Liver (tissue), 8 donors: ENCODE measurements at regions not wholly inside any gene's neighbourhood (a gene's known extent, or its start where the extent isn't known, plus 50 kb on each side); places are given as distances from the start of the nearest gene placed in this dataset.

ENCODE experiments used
- DNase-seq: peaks from one replicate; pipeline ENCODE4 v3.0.0-alpha.2; 2017; ENCODE audit warnings: low spot score
- H3K27ac ChIP-seq, 2 donors: one replicate each; pipeline ENCODE4 v1.7.0; 2013; ENCODE audit warnings: inconsistent platforms in 2 of 2, low read length in 2 of 2, control low read depth in 1 of 2, low read depth in 1 of 2, mild to moderate bottlenecking in 1 of 2
- H3K27me3 ChIP-seq, 4 donors: one replicate each; pipeline versions ENCODE4 v1.6.1 to v1.7.0; 2013; ENCODE audit warnings: low read length in 3 of 4, inconsistent platforms in 1 of 4, mild to moderate bottlenecking in 1 of 4, moderate library complexity in 1 of 4; ENCODE audit not compliant: control insufficient read depth in 4 of 4, insufficient read depth in 4 of 4
- H3K36me3 ChIP-seq, 4 donors: one replicate each; pipeline versions ENCODE4 v1.6.1 to v1.7.0; 2013; ENCODE audit warnings: low read length in 3 of 4, mild to moderate bottlenecking in 3 of 4, low read depth in 1 of 4, moderate library complexity in 1 of 4; ENCODE audit not compliant: control insufficient read depth in 4 of 4, insufficient read depth in 3 of 4
- H3K4me1 ChIP-seq, 4 donors: one replicate each; pipeline versions ENCODE4 v1.6.1 to v1.7.0; 2013; ENCODE audit warnings: low read length in 3 of 4, mild to moderate bottlenecking in 3 of 4, moderate library complexity in 1 of 4; ENCODE audit not compliant: control insufficient read depth in 4 of 4, insufficient read depth in 4 of 4
- H3K4me3 ChIP-seq, 3 donors: one replicate each; pipeline versions ENCODE4 v1.6.1 to v1.7.0; 2013; ENCODE audit warnings: low read length in 3 of 3, control low read depth in 1 of 3, low read depth in 1 of 3, mild to moderate bottlenecking in 1 of 3
- H3K9ac ChIP-seq, 2 donors: one replicate each; pipeline ENCODE4 v1.7.0; 2013; ENCODE audit warnings: low read length in 2 of 2, mild to moderate bottlenecking in 2 of 2, moderate library complexity in 2 of 2, control low read depth in 1 of 2, low read depth in 1 of 2
- H3K9me3 ChIP-seq, 4 donors: one replicate each; pipeline versions ENCODE4 v1.6.1 to v1.7.0; 2013; ENCODE audit warnings: low read length in 3 of 4; ENCODE audit not compliant: control insufficient read depth in 4 of 4
- ATF3 ChIP-seq: IDR thresholded peaks from 2 replicates; pipeline ENCODE4 v1.6.1; 2016; ENCODE audit warnings: antibody characterized with exemption
- CTCF ChIP-seq: fragments of 150-350 bp; IDR thresholded peaks from 2 replicates; pipeline ENCODE4 v1.5.1; 2017; ENCODE audit warnings: improper control_type of control experiment, low read depth, low read length; ENCODE audit not compliant: missing input control
- EGR1 ChIP-seq, 2 donors: IDR thresholded peaks; 2 replicates each; pipeline ENCODE4 v1.6.1; 2016 to 2018; ENCODE audit warnings: antibody characterized with exemption in 2 of 2, low read depth in 2 of 2
- FOXA1 ChIP-seq: IDR thresholded peaks from 2 replicates; pipeline ENCODE4 v1.6.1; 2016; ENCODE audit warnings: antibody characterized with exemption
- FOXA2 ChIP-seq: IDR thresholded peaks from 2 replicates; pipeline ENCODE4 v1.6.1; 2016; ENCODE audit warnings: antibody characterized with exemption
- HNF4A ChIP-seq, 2 donors: conservative IDR thresholded peaks; 2 replicates each; pipeline ENCODE4 v1.6.1; 2016; ENCODE audit warnings: antibody characterized with exemption in 2 of 2, mild to moderate bottlenecking in 2 of 2
- HNF4G ChIP-seq: IDR thresholded peaks from 2 replicates; pipeline ENCODE4 v1.6.1; 2016; ENCODE audit warnings: antibody characterized with exemption
- JUND ChIP-seq, 2 donors: IDR thresholded peaks; 2 replicates each; pipeline ENCODE4 v1.6.1; 2016; ENCODE audit warnings: antibody characterized with exemption in 2 of 2
- MAX ChIP-seq: IDR thresholded peaks from 2 replicates; pipeline ENCODE4 v1.6.1; 2016; ENCODE audit warnings: antibody characterized with exemption
- RAD21 ChIP-seq, 2 donors: IDR thresholded peaks; 2 replicates each; pipeline ENCODE4 v1.6.1; 2016; ENCODE audit warnings: antibody characterized with exemption in 2 of 2, mild to moderate bottlenecking in 2 of 2
- REST ChIP-seq: IDR thresholded peaks from 2 replicates; pipeline ENCODE4 v1.6.1; 2016; ENCODE audit warnings: antibody characterized with exemption, mild to moderate bottlenecking
- RXRA ChIP-seq, 2 donors: IDR thresholded peaks; 2 replicates each; pipeline ENCODE4 v1.6.1; 2017 to 2018; ENCODE audit warnings: antibody characterized with exemption in 2 of 2, mild to moderate bottlenecking in 1 of 2
- SP1 ChIP-seq: IDR thresholded peaks from 2 replicates; pipeline ENCODE4 v1.6.1; 2018; ENCODE audit warnings: antibody characterized with exemption, mild to moderate bottlenecking
- TAF1 ChIP-seq: conservative IDR thresholded peaks from 2 replicates; pipeline ENCODE4 v1.6.1; 2016; ENCODE audit warnings: antibody characterized with exemption, mild to moderate bottlenecking
- YY1 ChIP-seq: IDR thresholded peaks from 2 replicates; pipeline ENCODE4 v1.6.1; 2016; ENCODE audit warnings: antibody characterized with exemption, mild to moderate bottlenecking
- ZBTB33 ChIP-seq: IDR thresholded peaks from 2 replicates; pipeline ENCODE4 v1.6.1; 2016; ENCODE audit warnings: antibody characterized with exemption
- WGBS: extraction: QIAGEN DNeasy Blood & Tissue Kit; methylation state at CpG from one replicate; pipeline ENCODE4 v1.1.7; 2013; 5-methylcytosine and 5-hydroxymethylcytosine counted together
- donor health status: healthy.
- donor health status: healthy.
- donor health status: healthy.
- donor health status: healthy.
- donor health status: healthy.

- no peak for TF ChIP-seq SP1
- no peak for TF ChIP-seq FOXA2
- TF ChIP-seq FOXA1, result no peak
- no peak for TF ChIP-seq RXRA (IDR thresholded peaks at IDR 0.05)
- TF ChIP-seq JUND (IDR thresholded peaks at IDR 0.05), result no peak
- TF ChIP-seq HNF4A (conservative IDR thresholded peaks at IDR 0.05), result no peak
- no peak for TF ChIP-seq TAF1
These were observed 122.0 kb upstream of the RGMA start (continued) for GRCh38 chr15:93210995-93211394.

GRCh38 chr15:93209690-93210445, 120.9 kb upstream of the RGMA start:
- peaks cover 0 to 3% (median 0%) of the 10 kb centered on the region in 4 donors for H3K9me3 ChIP-seq
- H3K27me3 ChIP-seq, result no peaks in the 10 kb centered on the region
- H3K4me3 ChIP-seq, result no peak overlapping the region
- no peaks in the 10 kb centered on the region for H3K4me1 ChIP-seq
- H3K9ac ChIP-seq, result no peak overlapping the region
- 72% methylated on average over 11 of the region's 11 CpGs for WGBS
- no peaks in the 10 kb centered on the region for H3K36me3 ChIP-seq
- no peak overlapping the region for H3K27ac ChIP-seq
- no peak for DNase-seq
- no peak for TF ChIP-seq SP1
- TF ChIP-seq CTCF, result no peak
- no peak for TF ChIP-seq REST
- no peak for TF ChIP-seq ZBTB33
- no peak for TF ChIP-seq HNF4G
- no peak for TF ChIP-seq ATF3
- no peak for TF ChIP-seq FOXA2
- TF ChIP-seq RAD21 (IDR thresholded peaks at IDR 0.05), result no peak
- no peak for TF ChIP-seq TAF1
- TF ChIP-seq JUND (IDR thresholded peaks at IDR 0.05), result no peak
- TF ChIP-seq EGR1 (IDR thresholded peaks at IDR 0.05; ENCODE audit: low read depth in 2 of 2), result no peak
- no peak for TF ChIP-seq MAX
- TF ChIP-seq YY1, result no peak
- TF ChIP-seq FOXA1, result no peak
